ENCODE measurements at regions not wholly inside any gene's neighbourhood (a gene's known extent, or its start where the extent isn't known, plus 50 kb on each side); places are given as distances from the start of the nearest gene placed in this dataset.

DNA sequence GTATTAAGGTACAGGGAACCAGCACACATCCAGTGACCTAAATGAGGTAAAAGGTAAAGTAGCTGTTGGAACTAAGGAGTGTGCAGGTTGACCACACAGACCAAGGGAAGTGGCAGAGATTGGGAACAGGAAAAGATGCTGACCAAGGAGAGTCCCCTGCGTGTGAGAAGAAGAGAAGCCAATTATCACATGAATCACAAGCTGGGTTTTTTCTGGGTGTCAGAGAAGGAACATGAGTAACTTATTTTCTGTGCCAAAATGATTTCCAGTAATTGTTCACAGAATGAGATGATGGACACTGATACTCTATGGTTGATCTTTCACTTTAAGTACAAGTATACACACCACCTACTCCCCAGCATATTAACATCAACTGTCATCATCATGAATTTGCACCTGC, 130.7 kb upstream of the ACO1 start:
- intact Hi-C loops (cut with micrococcal nuclease), result no loop called here
- Histone ChIP-seq H3K27me3 (ENCODE audit: low read depth) (no peaks in the 10 kb centered on the region), H3K4me1 (no peaks in the 10 kb centered on the region)

GRCh38 chr9:32255026-32255425, 129.4 kb upstream of the ACO1 start:
- Histone ChIP-seq H3K36me3 (no peaks in the 10 kb centered on the region), H3K27me3 (ENCODE audit: low read depth) (no peaks in the 10 kb centered on the region), H3K9me3 (replicated peaks) (peaks cover 8% of the 10 kb centered on the region), H3K27ac (replicated peaks) (no peak overlapping the region), H3K4me1 (no peaks in the 10 kb centered on the region), H3K4me3 (no peak overlapping the region)
- intact Hi-C loops (cut with micrococcal nuclease), result no loop called here
- DNase-seq, result no peak
- TF ChIP-seq CTCF (IDR thresholded peaks at IDR 0.05; ENCODE audit: borderline replicate concordance), result no peak

More for the DNA sequence above, 130.7 kb upstream of the ACO1 start:
- Histone ChIP-seq H3K9me3 (replicated peaks) (peaks cover 8% of the 10 kb centered on the region), H3K27ac (replicated peaks) (no peak overlapping the region), H3K36me3 (no peaks in the 10 kb centered on the region), H3K4me3 (no peak overlapping the region)
- no peak for TF ChIP-seq CTCF (IDR thresholded peaks at IDR 0.05; ENCODE audit: borderline replicate concordance)
- DNase-seq, result no peak

DNA sequence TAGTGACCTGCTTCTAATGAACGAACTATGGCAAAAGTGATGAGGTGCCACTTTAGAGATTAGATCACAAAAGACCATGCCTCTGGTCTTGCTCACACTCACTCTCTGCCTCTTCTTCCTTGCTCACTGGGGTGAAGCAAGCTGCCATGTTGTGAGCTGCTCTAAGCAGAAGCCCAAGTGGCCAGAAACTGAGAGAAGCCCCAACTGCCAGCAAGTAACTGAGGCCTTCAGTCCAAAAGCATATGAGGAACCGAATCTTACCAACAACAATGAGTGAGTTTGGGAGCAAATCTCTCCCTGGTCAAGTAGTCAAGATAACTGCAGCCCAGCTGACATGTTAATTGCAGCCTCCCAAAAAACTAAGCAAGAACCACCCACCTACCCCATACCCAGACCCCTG, 126.0 kb upstream of the ACO1 start:
- TF ChIP-seq CTCF (IDR thresholded peaks at IDR 0.05; ENCODE audit: borderline replicate concordance), result no peak
- Histone ChIP-seq H3K4me3 (no peak overlapping the region), H3K36me3 (no peaks in the 10 kb centered on the region), H3K27me3 (ENCODE audit: low read depth) (no peaks in the 10 kb centered on the region), H3K4me1 (no peaks in the 10 kb centered on the region), H3K27ac (replicated peaks) (no peak overlapping the region), H3K9me3 (replicated peaks) (peaks cover 8% of the 10 kb centered on the region)
- DNase-seq, result no peak
- intact Hi-C loops (cut with micrococcal nuclease), result no loop called here

GRCh38 chr9:32260151-32260862, 124.1 kb upstream of the ACO1 start:
- Histone ChIP-seq H3K4me3 (no peak overlapping the region), H3K27ac (replicated peaks) (no peak overlapping the region), H3K36me3 (no peaks in the 10 kb centered on the region), H3K27me3 (ENCODE audit: low read depth) (no peaks in the 10 kb centered on the region), H3K4me1 (no peaks in the 10 kb centered on the region), H3K9me3 (replicated peaks) (peaks cover 3% of the 10 kb centered on the region)
- DNase-seq, result no peak
- intact Hi-C loops (cut with micrococcal nuclease), result no loop called here
- no peak for TF ChIP-seq CTCF (IDR thresholded peaks at IDR 0.05; ENCODE audit: borderline replicate concordance)

DNA sequence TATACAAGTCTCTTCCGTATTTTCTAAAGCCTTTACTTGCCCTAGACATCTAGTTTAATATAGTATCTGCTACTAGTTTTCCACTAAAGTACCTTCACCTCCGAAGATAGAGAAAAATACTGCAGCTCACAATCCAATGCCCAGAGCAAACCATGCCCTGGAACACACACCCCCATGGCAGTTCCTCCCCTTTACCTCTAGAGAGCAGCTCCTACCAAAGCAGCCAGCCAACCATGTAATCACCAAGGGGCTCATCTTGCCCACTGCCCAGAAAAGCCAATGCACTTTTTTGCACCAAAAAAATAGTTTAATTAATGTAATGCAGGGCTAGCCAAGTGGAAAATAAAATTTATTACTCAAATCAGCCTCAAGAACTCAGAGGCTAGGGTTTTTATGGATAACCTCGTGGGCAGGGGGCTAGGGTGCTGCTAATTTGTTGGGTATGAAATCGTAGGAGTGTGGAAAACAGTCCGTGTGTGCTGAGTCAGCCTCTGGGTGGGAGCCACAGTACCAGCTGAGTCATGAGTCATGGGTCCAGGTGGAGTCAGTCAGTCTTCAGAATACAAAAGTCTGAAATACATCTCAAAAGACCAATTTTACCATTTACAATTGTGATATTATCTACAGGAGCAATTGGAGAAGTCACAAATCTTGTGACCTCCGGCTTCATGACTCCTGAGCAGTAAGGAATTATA, 120.1 kb upstream of the ACO1 start:
- TF ChIP-seq CTCF (IDR thresholded peaks at IDR 0.05; ENCODE audit: borderline replicate concordance), result no peak
- Histone ChIP-seq H3K9me3 (replicated peaks) (no peaks in the 10 kb centered on the region), H3K4me3 (no peak overlapping the region), H3K4me1 (no peaks in the 10 kb centered on the region), H3K36me3 (no peaks in the 10 kb centered on the region), H3K27ac (replicated peaks) (no peak overlapping the region), H3K27me3 (ENCODE audit: low read depth) (no peaks in the 10 kb centered on the region)
- intact Hi-C loops (cut with micrococcal nuclease), result no loop called here
- no peak for DNase-seq

Measured in left ventricle myocardium inferior (tissue), 1 donor.